Panc1 (cell line): ENCODE measurements at regions not wholly inside any gene's neighbourhood (a gene's known extent, or its start where the extent isn't known, plus 50 kb on each side); places are given as distances from the start of the nearest gene placed in this dataset.

Experiments used
- ATAC-seq: fragments of 200-7000 bp; cut with Tn5 transposase; 2 replicates; pipeline ENCODE4 v1.9.1; 2020; ENCODE audit warnings: mild to moderate bottlenecking, moderate library complexity
- BruUV-seq: library from RNA; stranded (reverse); fragments of 400-500 nt; replicated peaks from 2 replicates; lab custom pipeline; 2021; lab: Mats Ljungman, UMichigan
- CTCF ChIA-PET: fragments of 300-600 bp; sonication (Branson Sonifier 250); formaldehyde crosslinking; loops from one replicate; lab custom pipeline; 2022; ENCODE audit warnings: antibody characterized with exemption; lab: Charles Lee
- POLR2A ChIA-PET: fragments of 300-600 bp; sonication (Branson Sonifier 250); formaldehyde crosslinking; loops from one replicate; lab custom pipeline; 2022; ENCODE audit warnings: antibody characterized with exemption; lab: Charles Lee
- DNase-seq: peaks from one replicate; pipeline ENCODE4 v3.0.0-alpha.2; 2010; ENCODE audit warnings: low read depth, low spot score
- H3K27ac ChIP-seq: 2 replicates; pipeline ENCODE4 v1.5.1; 2011; ENCODE audit warnings: mild to moderate bottlenecking, low read length, inconsistent platforms
- H3K27me3 ChIP-seq: fragments of 200-500 bp; sonication (Bioruptor generic); 2 replicates; pipeline ENCODE4 v1.6.0; 2014; ENCODE audit warnings: low read length, inconsistent platforms; ENCODE audit not compliant: control insufficient read depth, insufficient read depth
- H3K36me3 ChIP-seq: fragments of 200-500 bp; sonication (Bioruptor generic); 2 replicates; pipeline ENCODE4 v1.5.1; 2014; ENCODE audit warnings: inconsistent platforms, mild to moderate bottlenecking, low read length, moderate library complexity; ENCODE audit not compliant: control insufficient read depth, insufficient read depth
- H3K4me1 ChIP-seq: 2 replicates; pipeline ENCODE4 v1.5.1; 2011; ENCODE audit warnings: inconsistent platforms, mild to moderate bottlenecking, low read length, moderate library complexity; ENCODE audit not compliant: control insufficient read depth, insufficient read depth
- H3K4me3 ChIP-seq, 2 experiments: 2 replicates each; pipeline ENCODE4 v1.5.1; 2011 to 2012; ENCODE audit warnings: low read depth in 2 of 2, low read length in 2 of 2, mild to moderate bottlenecking in 2 of 2, inconsistent platforms in 1 of 2, moderate library complexity in 1 of 2
- H3K9me3 ChIP-seq: fragments of 200-500 bp; sonication (Bioruptor generic); 2 replicates; pipeline ENCODE4 v1.5.1; 2014; ENCODE audit warnings: low read depth, mild to moderate bottlenecking, inconsistent platforms, low read length, moderate library complexity; ENCODE audit not compliant: control insufficient read depth, insufficient read depth
- POLR2AphosphoS5 ChIP-seq: IDR thresholded peaks from 2 replicates; pipeline ENCODE4 v1.6.1; 2012; ENCODE audit warnings: mild to moderate bottlenecking, low read depth, low read length, moderate library complexity
- SIN3A ChIP-seq: IDR thresholded peaks from 2 replicates; pipeline ENCODE4 v1.6.1; 2012; ENCODE audit warnings: low read depth, mild to moderate bottlenecking, low read length, moderate library complexity, borderline replicate concordance; ENCODE audit not compliant: insufficient read depth
- TCF7L2 ChIP-seq: IDR thresholded peaks from 2 replicates; pipeline ENCODE4 v1.6.1; 2011; ENCODE audit warnings: mild to moderate bottlenecking, low read depth, low read length, inconsistent platforms
- in situ Hi-C: cut with HindIII; loops from 2 replicates; pipeline ENCODE4 v1.10.0; 2016; ENCODE audit warnings: low sequenced_read_pairs, low pct_unique_long_range_greater_than_20kb
- intact Hi-C: fragments of 100-400 bp; cut with micrococcal nuclease; formaldehyde crosslinking; loops from one replicate; pipeline ENCODE4 v1.10.0; 2022; ENCODE audit not compliant: unreplicated experiment
- TF ChIP-seq, protein P1 (sequence below), 2 experiments: IDR thresholded peaks; 2 replicates each; pipeline ENCODE4 v1.6.1; 2011 to 2012; ENCODE audit warnings: low read depth in 2 of 2, control low read depth in 1 of 2, low read length in 1 of 2, mild to moderate bottlenecking in 1 of 2, moderate library complexity in 1 of 2; ENCODE audit not compliant: insufficient read depth in 1 of 2
- TF ChIP-seq, protein P2 (sequence below): fragments of 450-650 bp; IDR thresholded peaks from 2 replicates; pipeline ENCODE4 v1.5.1; 2017; ENCODE audit warnings: mild to moderate bottlenecking

DNA sequence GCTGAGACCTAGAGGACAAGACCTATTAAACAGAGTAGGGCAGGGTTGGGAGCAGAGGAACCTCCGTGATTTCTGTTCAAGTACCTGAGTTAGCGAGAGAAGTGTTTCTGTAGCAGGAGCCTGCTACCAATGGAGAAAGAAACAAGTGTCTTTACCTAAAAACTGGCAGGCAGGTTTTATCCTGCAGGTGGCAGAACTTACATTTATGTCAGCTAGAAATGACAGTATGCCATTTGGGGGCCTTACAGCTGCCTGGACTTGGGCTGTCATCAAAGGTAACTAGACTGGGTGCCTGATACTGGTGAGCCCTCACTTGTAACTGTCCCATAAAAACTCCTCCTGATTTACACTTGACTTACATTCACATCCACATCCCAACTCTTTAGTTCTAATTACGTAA lies 185.3 kb upstream of the MIR17HG start:
- Histone ChIP-seq H3K27me3 (no peaks in the 10 kb centered on the region), H3K4me3 (no peak overlapping the region), H3K4me1 (no peaks in the 10 kb centered on the region), H3K27ac (no peak overlapping the region), H3K36me3 (no peaks in the 10 kb centered on the region), H3K9me3 (no peaks in the 10 kb centered on the region)
- ChIA-PET POLR2A (no interaction called here), CTCF (no interaction called here)
- no peak for DNase-seq
- no TSS peak for BruUV-seq
- intact Hi-C loops, result no loop called here
- no peak for ATAC-seq
- no peak for TF ChIP-seq TCF7L2
- no peak for TF ChIP-seq POLR2AphosphoS5
- TF ChIP-seq, protein P1, sequence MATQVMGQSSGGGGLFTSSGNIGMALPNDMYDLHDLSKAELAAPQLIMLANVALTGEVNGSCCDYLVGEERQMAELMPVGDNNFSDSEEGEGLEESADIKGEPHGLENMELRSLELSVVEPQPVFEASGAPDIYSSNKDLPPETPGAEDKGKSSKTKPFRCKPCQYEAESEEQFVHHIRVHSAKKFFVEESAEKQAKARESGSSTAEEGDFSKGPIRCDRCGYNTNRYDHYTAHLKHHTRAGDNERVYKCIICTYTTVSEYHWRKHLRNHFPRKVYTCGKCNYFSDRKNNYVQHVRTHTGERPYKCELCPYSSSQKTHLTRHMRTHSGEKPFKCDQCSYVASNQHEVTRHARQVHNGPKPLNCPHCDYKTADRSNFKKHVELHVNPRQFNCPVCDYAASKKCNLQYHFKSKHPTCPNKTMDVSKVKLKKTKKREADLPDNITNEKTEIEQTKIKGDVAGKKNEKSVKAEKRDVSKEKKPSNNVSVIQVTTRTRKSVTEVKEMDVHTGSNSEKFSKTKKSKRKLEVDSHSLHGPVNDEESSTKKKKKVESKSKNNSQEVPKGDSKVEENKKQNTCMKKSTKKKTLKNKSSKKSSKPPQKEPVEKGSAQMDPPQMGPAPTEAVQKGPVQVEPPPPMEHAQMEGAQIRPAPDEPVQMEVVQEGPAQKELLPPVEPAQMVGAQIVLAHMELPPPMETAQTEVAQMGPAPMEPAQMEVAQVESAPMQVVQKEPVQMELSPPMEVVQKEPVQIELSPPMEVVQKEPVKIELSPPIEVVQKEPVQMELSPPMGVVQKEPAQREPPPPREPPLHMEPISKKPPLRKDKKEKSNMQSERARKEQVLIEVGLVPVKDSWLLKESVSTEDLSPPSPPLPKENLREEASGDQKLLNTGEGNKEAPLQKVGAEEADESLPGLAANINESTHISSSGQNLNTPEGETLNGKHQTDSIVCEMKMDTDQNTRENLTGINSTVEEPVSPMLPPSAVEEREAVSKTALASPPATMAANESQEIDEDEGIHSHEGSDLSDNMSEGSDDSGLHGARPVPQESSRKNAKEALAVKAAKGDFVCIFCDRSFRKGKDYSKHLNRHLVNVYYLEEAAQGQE (IDR thresholded peaks at IDR 0.05; ENCODE audit: insufficient read depth in 1 of 2, low read depth in 2 of 2, low read length in 1 of 2), result no peak
- TF ChIP-seq, protein P2, sequence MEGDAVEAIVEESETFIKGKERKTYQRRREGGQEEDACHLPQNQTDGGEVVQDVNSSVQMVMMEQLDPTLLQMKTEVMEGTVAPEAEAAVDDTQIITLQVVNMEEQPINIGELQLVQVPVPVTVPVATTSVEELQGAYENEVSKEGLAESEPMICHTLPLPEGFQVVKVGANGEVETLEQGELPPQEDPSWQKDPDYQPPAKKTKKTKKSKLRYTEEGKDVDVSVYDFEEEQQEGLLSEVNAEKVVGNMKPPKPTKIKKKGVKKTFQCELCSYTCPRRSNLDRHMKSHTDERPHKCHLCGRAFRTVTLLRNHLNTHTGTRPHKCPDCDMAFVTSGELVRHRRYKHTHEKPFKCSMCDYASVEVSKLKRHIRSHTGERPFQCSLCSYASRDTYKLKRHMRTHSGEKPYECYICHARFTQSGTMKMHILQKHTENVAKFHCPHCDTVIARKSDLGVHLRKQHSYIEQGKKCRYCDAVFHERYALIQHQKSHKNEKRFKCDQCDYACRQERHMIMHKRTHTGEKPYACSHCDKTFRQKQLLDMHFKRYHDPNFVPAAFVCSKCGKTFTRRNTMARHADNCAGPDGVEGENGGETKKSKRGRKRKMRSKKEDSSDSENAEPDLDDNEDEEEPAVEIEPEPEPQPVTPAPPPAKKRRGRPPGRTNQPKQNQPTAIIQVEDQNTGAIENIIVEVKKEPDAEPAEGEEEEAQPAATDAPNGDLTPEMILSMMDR, result no peak
- TF ChIP-seq SIN3A, result no peak
- in situ Hi-C loops, result no loop called here

DNA sequence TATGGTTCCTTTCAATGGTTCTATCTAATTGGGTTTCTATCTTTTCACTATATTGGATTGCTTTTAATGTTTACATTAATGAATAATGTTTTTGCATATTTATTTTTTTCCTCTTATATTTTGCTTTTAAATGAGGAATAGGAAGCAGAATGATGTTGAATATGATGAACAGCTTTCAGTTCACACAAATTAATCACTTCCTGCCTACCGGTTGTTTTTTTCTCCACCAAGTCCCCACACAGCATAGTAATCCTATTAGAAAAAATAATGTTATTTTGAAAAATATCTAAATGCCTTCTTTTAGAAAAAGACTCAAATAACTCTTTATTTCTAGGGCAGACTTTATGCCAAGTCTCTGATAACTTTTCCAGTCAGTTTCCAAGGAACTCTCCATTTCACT lies 184.9 kb upstream of the MIR17HG start:
- POLR2A ChIA-PET, result no interaction called here

More for the DNA sequence above, 184.9 kb upstream of the MIR17HG start:
- Histone ChIP-seq H3K27me3 (no peaks in the 10 kb centered on the region), H3K27ac (no peak overlapping the region), H3K4me1 (no peaks in the 10 kb centered on the region), H3K9me3 (no peaks in the 10 kb centered on the region), H3K4me3 (no peak overlapping the region), H3K36me3 (no peaks in the 10 kb centered on the region)
- in situ Hi-C loops (no loop called here), intact Hi-C loops (no loop called here)
- CTCF ChIA-PET, result no interaction called here
- ATAC-seq, result no peak
- no peak for TF ChIP-seq TCF7L2
- TF ChIP-seq, protein P1 (IDR thresholded peaks at IDR 0.05; ENCODE audit: insufficient read depth in 1 of 2, low read depth in 2 of 2, low read length in 1 of 2), result no peak
- TF ChIP-seq POLR2AphosphoS5, result no peak
- TF ChIP-seq SIN3A, result no peak
- TF ChIP-seq, protein P2, result no peak
- DNase-seq, result no peak
- BruUV-seq, result no TSS peak
